GM12891 (cell line): ENCODE measurements at regions not wholly inside any gene's neighbourhood (a gene's known extent, or its start where the extent isn't known, plus 50 kb on each side); places are given as distances from the start of the nearest gene placed in this dataset.

Experiments used
- POLR2A ChIP-seq: IDR thresholded peaks from 2 replicates; pipeline ENCODE4 v1.6.1; 2011; ENCODE audit warnings: low read depth, low read length, control low read depth
- POLR2AphosphoS5 ChIP-seq: IDR thresholded peaks from 2 replicates; pipeline ENCODE4 v1.6.1; 2011; ENCODE audit warnings: low read depth, low read length, control low read depth
- TAF1 ChIP-seq: IDR thresholded peaks from 2 replicates; pipeline ENCODE4 v1.6.1; 2011; ENCODE audit warnings: low read depth, low read length, control low read depth

- TF ChIP-seq TAF1 (no peak), POLR2AphosphoS5 (no peak), POLR2A (no peak)
Measured at GRCh38 chr20:17852323-17852722, 116.3 kb downstream of the SNX5 start.
